Suprapubic skin (tissue), 4 donors: ENCODE measurements at regions not wholly inside any gene's neighbourhood (a gene's known extent, or its start where the extent isn't known, plus 50 kb on each side); places are given as distances from the start of the nearest gene placed in this dataset.

ENCODE experiments used
- CTCF ChIP-seq, 2 donors: fragments of 200-600 bp in 1 of 2; fragments of 450-650 bp in 1 of 2; sonication (generic) in 1 of 2; IDR thresholded peaks; one replicate each; pipeline ENCODE4 v1.5.1; 2016 to 2019; ENCODE audit warnings: antibody characterized with exemption in 2 of 2, mild to moderate bottlenecking in 1 of 2, moderate library complexity in 1 of 2
- EP300 ChIP-seq: sonication (generic); formaldehyde crosslinking; IDR thresholded peaks from one replicate; pipeline ENCODE4 v1.6.1; 2017; ENCODE audit warnings: antibody characterized with exemption
- POLR2A ChIP-seq, 2 donors: fragments of 450-650 bp; IDR thresholded peaks; one replicate each; pipeline ENCODE4 v1.6.1; 2017; ENCODE audit warnings: antibody characterized with exemption in 2 of 2, mild to moderate bottlenecking in 2 of 2, moderate library complexity in 2 of 2
- POLR2AphosphoS5 ChIP-seq, 3 donors: sonication (generic); formaldehyde crosslinking; IDR thresholded peaks; one replicate each; pipeline ENCODE4 v1.6.1; 2017; ENCODE audit warnings: antibody characterized with exemption in 3 of 3

GRCh38 chr2:220246386-220246785, 619.0 kb downstream of the SLC4A3 start:
- TF ChIP-seq CTCF (IDR thresholded peaks at IDR 0.05) (no peak), EP300 (no peak), POLR2A (IDR thresholded peaks at IDR 0.05) (no peak), POLR2AphosphoS5 (IDR thresholded peaks at IDR 0.05) (no peak)
